ENCODE measurements at regions not wholly inside any gene's neighbourhood (a gene's known extent, or its start where the extent isn't known, plus 50 kb on each side); places are given as distances from the start of the nearest gene placed in this dataset.
"Not testable (repeated sequence)": the region's sequence is repeated elsewhere in the genome, so short reads cannot be mapped to it uniquely, and the experiment has no call there.

DNA sequence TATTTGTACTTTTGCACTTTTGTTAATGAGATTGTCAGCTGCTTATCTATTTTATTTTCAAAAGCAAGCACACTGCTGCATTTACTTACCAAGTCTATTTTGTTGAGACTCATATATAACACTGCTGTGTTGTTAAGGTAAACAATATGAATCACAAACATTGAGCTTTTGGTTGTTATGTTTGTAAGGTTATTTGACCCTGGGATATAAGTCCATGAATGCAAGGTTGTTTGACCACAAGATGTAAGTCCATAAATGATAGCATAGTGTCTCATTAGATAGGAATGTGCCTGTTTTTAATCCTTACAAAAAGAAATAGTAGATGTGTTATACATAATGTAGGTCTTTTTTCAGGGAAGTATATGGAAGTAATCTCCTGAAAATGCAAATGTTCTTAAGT is 845.9 kb downstream of the CDH9 start:
- no peak for FAIRE-seq

DNA sequence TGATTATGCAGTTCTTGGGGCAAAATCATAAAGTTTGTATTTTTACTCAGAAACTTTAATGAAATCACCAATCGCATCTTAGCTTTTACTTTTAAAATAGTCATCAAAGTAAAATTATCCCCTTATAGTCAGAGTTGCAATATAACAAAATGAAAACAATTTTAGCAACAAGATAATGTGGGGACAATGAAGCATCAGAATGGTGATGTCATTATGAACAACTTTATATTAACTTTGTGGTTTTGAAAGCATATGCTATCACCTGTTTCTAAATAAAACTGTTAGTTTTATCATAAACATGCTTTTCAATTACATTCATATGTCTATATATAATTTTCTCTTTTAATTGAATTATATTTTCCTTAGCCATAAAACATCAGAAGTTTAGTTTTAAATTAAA is 856.8 kb downstream of the CDH9 start:
- no peak for FAIRE-seq

DNA sequence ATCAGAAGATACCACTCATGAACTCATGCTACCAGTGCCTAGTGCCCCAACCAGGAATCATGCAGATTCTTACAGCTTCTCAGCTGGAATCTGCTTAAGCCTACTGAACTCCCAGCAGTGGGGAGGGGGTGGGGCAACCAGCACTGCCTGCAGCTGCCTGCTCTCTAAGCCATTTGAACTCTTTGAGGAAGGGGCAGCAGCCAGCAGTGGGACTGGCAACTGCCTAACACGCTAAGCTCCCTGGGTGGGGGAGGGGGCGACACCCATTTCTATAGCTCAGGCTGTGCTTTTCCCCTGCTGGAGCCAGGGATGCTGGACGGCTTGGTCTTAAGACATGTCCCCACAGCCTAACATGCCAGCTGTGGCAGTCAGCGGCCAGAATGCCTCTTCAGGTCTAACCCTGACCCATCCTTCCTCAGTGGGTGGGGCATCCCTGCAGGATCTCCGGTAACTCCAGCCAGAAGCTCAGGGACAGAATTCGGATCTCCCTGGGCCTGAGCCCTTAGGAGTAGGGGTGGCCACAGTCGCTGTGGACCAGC is 889.7 kb downstream of the CDH9 start:
- FAIRE-seq, result no peak

DNA sequence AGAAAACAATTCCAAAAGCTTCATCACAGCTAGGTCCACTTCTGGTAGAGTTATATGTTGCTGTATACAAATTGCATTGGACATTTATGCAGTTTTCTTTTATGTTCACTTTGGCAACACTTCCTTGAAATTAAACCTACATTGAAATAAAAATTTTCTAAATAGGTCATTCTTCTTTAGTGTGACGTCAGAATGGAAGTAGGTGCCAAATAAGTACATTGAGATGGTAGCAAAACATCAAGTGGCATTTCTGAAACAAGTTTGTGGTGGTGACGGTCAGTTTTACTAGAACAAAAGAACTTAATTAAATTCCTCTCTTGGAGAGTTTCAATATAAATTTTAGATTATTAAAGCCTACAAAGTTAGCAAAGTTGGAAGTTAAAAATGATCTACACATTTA is 895.1 kb downstream of the CDH9 start:
- FAIRE-seq, result no peak

DNA sequence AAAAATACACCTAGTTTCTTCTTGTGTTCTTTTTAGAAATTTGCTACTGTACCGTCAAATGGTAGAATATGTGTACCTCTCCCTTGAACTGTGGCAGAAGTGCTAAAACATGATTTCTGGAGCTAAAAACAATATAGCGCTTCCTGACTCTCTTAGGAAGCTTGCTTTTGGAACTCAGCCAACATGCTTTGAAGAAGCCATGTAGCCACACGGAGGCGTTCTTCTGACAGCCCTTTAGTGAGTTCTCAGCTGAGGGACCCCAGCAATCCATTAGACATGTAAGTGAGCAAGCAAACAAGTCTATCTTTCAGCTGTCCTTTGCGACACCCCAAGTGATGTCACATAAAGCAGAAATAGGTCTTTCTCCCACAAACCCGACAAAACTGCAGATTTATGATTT is 917.0 kb downstream of the CDH9 start:
- no peak for FAIRE-seq

DNA sequence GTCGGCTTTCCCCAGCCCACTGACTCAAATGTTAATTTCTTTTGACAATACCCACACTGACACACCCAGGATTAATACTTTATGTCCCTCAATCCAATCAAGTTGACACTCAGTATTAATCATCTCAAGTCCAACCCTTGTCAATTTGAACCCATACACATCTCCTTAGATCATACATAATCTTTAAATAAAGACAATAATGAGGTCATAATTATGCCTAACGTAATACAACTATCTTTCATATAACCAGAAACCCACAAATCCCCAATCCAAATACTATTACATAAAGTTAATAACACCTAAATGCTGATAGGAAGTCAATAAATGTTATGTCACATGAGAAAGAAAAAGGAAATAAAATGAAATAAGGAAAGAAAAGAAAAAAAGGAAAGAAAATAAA is 934.2 kb downstream of the CDH9 start:
- FAIRE-seq, result no peak

DNA sequence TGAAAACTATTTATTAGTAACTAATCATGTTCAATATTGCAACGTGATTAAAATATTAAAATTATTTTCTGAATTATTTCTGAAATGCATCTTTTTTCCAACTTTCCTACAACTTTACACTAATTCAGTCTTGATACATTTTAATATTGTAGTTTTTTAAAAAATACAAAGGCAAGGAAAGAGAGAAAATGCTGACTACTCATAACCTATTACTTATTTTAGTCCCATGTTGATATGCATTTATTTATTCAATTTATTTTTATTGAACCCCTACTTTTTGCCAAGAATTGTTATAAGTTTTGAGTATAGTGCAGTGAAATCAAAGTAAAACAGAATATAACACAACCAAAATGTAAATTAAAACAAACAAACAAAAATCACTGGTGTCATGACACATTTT is 978.2 kb downstream of the CDH9 start:
- no peak for FAIRE-seq

DNA sequence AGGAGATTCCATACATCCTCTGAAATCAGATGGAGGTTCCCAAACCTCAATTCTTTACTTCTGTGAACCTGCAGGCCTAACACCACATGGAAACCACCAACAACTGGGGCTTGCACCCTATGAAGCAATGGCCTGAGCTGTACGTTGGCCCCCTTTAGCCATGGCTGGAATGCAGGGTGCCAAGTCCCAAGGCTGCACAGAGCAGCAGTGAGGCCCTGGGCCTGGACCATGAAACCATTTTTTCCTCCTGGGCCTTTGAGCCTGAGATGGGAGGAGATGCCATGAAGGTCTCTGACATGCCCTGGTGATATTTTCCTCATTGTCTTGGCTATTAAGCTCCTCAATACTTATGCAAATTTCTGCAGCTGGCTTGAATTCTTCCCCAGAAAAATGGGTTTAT is 983.8 kb downstream of the CDH9 start:
- FAIRE-seq, result no peak

DNA sequence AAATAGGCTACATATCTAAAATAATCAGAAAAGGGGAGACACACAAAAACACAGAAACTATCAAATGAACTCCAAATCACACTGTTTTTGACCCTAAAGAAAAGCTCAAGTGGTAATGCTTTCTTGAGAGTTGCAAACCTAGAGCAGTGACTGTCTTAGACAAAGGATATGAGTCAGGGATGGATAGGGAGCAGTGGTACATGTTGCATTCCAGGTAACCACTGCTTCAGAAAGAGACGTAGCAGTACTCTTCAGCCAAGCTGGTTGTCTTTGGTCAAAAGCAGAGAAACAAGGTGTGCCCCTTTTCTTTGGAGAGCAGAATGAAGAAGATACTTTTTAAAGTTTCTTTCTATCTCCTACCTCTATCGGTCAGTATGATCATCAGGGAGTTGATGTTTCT is 1003.6 kb downstream of the CDH9 start:
- FAIRE-seq, result no peak

DNA sequence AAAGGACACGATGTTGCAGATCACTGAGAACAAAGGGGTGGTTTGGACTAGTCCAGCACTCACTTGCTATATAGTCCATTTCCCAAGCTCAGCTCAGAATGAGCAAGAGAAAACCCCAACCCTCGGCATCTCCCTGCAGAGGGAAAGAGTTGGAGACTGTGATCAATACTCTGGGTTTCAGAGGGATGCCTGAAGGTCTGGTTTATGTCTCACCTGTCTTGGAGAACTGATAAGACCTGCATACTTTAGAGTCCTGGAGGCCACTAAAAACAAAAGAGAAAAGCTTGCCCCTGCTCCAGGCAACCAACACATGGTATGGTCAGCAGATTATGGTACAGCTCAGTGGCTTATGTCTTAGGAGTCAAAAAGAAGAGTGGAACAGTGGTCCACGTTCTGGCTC is 1006.9 kb downstream of the CDH9 start:
- FAIRE-seq, result no peak

DNA sequence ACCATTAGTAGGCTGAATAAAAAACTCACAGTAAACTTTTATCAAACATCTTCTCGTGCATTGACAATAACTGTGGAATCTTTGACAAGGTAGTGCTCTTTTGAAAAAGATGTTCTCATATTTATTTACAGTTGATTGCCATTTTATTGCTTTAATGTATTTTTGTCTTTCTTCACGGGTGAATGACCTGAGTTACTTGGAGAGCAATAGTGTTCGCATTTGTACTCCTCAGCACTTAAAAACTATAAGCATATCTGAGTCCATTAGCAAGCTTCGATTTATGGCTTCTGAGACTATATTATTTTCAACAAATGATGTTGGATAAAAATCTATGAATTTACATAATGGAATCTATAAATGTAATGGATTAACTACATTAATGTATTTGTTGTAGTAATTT is 1012.3 kb downstream of the CDH9 start:
- FAIRE-seq, result no peak

DNA sequence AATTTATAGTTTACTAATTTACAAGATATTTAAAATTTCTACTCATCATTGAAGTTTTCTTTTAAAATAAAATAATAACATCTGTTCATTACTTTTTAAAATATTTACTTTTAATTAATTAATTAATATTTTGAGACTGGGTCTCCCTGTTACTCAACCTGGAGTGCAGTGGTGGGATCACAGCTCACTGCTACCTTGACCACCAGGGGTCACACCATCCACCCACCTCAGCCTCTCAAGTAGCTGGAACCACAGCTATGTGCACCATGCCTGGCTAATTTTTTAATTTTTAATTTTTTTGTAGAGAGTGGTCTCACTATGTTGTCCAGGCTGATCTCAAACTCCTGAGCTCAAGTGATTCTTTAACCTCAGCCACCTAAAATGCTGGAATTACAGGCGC is 1013.6 kb downstream of the CDH9 start:
- FAIRE-seq, result peak; percentile 19

DNA sequence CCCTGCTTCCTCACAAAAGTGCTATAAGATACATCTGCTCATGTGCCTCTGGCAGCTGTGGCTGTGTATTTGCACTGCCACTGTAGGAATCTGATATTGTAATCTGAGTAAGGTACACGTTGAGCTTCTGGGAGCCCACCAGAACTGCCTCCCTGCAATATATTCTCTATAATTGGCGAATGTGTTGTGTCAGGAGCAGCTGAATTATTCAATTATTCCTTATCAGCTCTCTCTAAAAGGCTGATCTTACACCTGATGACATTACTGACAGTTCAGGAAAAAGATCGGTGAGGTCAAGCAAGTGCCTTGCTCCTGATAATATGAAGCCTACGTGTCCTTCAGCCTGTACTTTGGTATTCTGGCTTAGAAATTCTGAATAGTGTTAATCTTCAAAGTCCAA is 1015.0 kb downstream of the CDH9 start:
- FAIRE-seq, result no peak

DNA sequence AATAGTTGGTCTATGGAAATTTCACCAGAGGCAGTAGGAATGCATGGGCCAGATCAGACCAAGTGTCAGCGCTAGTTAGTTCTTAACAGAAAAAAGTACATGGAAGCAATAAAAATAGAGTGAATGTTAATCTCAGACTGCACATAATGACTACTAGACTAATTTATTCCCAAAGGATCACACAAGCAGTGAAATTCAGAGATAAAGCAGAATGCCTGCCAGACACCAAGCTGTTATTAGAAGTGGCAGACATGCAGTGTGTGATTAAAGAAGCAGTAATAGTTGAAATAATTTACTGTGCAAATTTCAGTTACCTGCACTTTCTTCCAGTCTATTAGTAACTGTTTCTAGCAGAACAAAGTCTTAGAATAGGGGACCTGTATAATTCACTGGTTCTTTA is 1024.2 kb downstream of the CDH9 start:
- no peak for FAIRE-seq

DNA sequence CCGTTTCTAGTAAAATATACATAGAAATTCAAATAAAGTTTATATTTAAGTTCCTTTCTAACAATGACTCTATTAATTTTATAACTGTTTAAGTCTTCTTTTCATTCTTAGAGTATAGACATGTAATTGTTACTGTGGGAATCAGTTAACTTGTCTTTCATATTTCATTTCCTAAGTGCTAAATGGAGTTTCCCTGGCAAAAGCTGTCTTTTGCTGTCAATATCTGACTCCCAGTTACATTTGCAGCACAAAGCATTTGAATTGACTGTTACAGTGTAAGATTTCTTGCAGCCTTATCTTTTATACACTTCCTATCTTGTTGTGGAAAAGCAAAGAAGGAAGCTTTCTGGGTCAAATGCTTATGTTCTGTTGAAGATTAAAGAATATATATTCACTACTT is 1026.3 kb downstream of the CDH9 start:
- FAIRE-seq, result no peak

DNA sequence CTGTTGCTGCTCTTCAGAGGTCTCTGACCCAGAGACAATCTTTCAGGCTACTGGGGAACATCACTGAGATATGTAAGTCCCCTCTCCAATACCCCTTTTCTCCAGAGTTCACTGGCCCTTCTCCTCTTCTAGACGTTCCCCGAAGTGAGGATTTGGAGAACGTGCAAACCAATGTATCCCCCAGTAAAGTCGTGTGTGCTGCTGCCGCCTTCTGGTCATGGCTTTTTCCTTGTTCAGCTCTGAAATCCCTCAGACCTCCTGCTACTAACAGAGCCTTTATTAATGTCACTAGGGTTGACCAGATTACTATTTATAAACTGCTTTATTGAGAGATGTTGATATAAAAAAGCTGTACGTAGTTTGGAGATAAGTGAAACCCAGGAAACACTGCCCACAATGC is 1028.6 kb downstream of the CDH9 start:
- FAIRE-seq, result no peak

DNA sequence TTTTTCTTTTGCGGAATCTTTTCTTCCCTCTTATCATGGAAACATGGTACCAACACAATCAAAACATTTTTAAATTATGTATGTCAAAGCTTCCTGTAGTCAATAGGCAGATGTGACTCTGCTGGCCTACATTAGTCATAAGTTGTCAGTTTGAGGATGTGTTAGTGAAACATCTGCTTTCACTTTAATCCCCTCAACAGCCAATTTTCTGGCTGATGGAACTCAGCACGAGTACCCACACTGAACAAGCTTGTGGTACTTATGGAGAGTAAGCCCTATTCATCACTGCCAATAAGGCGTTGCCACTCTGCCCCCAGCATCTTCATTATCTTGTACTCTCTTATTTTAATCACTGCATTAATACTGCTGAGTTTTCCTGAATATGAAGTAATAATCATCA is 1034.4 kb downstream of the CDH9 start:
- no peak for FAIRE-seq

DNA sequence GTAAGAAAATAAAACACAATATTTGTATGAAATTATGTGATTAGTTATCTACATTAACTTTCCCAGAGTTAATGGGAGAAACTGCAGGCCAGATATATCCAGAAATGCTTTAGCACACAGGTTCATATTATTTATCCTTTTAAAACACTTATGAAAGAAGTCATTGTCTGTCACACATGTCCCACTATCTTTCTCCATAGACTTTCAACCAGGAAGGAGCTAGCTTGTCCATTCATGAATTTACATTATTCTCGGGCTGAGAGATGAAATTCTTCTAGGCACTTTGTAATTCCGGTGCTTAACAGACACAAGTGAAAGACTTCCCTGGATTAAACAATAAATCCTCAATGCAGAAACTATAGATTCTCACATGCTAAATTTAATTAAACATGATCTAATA is 1043.2 kb downstream of the CDH9 start:
- no peak for FAIRE-seq

DNA sequence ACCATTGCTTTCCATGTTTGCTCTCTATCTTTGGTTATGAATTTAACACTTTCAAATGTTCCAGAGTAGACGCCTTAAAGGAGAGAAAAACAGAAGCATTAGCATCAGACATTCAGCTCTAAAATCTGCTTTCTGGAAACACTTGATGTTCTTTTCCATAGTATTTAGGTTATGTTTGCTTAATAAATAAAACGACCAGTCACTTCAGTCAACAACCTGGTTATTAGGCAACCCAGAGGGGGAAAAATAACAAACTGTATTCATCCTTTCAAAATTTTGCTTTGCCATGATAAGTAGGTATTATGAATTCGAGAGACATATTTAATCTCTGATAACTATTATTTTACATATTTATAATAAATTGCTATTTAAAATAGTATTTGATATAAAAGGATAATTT is 1044.7 kb downstream of the CDH9 start:
- no peak for FAIRE-seq

DNA sequence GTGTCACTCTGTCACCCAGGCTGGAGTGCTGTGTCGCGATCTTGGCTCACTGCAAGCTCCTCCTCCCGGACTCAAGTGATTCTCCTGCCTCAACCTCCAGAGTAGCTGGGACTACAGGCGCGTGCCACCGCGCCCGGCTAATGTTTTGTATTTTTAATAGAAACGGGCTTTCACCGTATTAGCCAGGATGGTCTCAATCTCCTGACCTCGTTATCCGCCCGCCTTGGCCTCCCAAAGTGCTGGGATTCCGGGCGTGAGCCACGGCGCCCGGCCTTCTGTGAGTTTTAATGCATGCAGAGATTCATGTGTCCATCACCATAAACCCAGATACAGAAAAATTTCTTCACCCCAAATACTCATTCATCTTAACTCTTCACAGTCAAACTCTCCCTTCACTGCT is 1046.7 kb downstream of the CDH9 start:
- no peak for FAIRE-seq

DNA sequence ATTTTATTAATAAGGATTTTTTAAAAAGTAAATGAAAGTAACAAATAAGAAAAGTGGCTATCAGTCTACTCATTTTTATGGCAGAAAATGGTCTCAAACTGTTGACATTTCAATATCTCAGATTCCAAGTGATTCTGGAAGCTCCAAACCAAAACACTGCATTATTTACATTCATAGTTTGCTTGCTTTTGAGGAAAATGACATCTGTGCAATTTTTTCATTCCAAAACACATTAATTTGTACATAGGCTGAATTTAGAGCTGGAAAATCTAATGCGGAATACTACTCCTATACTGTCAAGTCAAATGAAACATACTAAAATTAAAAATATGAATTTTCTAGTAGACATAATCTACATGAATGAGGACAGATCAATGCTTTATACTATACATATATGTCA is 1047.6 kb downstream of the CDH9 start:
- no peak for FAIRE-seq

DNA sequence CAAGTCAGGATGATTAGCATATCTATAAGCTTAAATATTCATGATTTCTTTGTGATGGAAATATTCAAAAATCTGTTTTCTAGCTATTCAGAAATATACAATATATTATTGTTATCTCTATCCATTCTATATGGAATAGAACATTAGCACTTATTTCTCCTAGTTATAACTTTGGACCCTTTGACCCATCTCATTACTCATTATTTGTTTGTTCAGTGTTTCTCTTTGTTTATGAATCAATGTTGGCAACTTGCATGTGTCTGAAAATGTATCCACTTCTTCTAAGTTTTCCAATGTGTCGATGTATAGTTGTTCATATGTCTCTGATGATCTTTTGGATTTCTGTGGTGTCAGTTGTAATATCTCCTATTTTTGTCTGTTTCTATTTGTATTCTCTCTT is 1059.3 kb downstream of the CDH9 start:
- no peak for FAIRE-seq

DNA sequence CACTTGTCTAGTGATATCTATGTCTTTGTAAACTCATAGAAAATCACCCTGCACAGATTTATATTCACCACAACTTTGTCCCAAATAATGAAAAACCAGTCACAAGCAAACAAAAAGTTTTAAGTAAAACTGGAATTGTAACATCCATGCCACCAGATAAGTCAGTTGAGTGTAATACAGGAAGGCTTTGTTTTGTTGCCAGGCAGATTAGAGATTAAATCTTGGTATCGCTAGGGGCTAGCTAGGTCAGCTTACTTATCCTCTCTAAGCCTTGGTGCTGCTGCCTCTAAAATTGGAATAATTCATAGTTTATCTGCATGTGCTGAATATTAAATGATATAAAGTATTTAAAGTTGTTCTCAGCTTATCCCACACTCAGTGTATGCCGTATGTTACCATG is 1062.5 kb downstream of the CDH9 start:
- FAIRE-seq, result no peak

DNA sequence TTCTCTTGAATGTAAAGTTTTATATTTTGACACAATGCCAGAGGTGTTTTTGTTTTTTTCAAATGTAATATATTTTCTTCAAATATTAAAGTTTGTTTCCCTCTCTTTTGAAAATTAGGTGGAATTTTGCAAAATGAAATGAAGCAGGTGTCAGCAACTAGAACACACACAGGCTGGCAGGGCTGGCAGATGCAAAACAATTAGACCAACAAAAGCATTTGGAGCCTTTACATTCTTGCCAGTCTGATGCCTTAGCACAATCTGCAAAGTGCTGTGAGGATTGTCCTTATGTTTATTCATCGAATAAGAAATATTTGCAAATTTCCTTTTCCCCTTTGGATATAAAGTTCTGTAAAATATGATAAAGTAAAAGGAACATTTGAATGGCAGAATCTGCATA is 1063.9 kb downstream of the CDH9 start:
- FAIRE-seq, result no peak

DNA sequence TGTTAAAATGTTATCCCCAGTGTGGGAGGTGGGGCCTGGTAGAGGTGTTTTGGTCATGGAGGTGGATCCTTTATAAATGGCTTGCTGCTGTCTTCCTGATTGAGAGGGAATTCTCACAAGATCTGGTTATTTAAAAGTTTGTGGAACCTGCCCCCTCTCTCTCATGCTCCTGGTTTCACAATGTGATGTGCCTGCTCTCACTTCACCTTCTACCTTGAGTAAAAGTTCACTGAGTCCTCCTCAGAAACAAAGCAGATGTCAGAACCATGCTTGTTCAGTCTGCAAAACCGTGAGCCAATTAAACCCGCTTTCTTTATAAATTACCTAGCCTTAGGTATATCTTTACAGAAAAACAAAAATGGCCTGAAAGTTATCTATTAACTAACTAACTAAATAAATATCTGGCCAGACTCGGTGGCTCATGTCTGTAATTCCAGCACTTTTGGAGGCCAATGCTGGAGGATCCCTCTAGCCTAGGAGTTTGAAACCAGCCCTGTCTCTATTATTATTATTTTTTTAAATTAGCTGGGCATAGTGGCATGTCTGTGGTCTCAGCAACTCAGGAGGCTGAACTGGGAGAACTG is 1067.4 kb downstream of the CDH9 start:
- no peak for FAIRE-seq

DNA sequence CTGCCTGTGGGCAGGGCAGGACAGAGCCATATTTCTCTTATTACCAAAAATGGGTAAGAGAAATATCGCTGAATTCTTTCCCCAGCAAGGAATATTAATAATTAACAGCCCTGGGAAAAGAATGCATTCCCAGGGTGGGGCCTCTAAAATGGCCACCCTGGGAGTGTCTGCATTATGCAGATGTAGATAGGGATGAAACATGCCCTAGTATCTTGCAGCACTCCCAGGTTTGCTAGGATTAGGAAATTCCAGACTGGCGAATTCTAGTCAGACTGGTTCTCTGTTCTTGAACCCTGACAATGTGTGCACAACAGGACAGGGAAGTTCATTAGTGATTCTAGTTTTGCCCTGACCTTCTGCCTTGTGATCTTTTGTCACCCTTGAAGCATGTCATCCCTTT is 1069.3 kb downstream of the CDH9 start:
- not testable (repeated sequence) for FAIRE-seq
